Neuronal stem cell (in vitro differentiated cells): ENCODE measurements at regions not wholly inside any gene's neighbourhood (a gene's known extent, or its start where the extent isn't known, plus 50 kb on each side); places are given as distances from the start of the nearest gene placed in this dataset.
A peak's percentile ranks its signal among the peaks of the same experiment; 100 is the strongest.

Experiments used
- DNase-seq: peaks from one replicate; pipeline ENCODE4 v3.0.0-alpha.2; 2013; ENCODE audit warnings: low spot score
- H2AFZ ChIP-seq: one replicate; pipeline ENCODE4 v1.6.1; 2013; ENCODE audit warnings: mild to moderate bottlenecking, low read length, inconsistent platforms
- H2AK5ac ChIP-seq: 2 replicates; pipeline ENCODE4 v1.6.1; 2013; ENCODE audit warnings: low read depth, mild to moderate bottlenecking, inconsistent platforms, low read length, moderate library complexity, mixed read lengths
- H2BK120ac ChIP-seq: 2 replicates; pipeline ENCODE4 v1.6.1; 2013; ENCODE audit warnings: low read depth, mild to moderate bottlenecking, inconsistent platforms, low read length, moderate library complexity, mixed read lengths
- H2BK12ac ChIP-seq: one replicate; pipeline ENCODE4 v1.6.1; 2013; ENCODE audit warnings: low read length, inconsistent platforms
- H2BK15ac ChIP-seq: 2 replicates; pipeline ENCODE4 v1.6.1; 2013; ENCODE audit warnings: mild to moderate bottlenecking, low read length, inconsistent platforms, mixed read lengths
- H2BK5ac ChIP-seq: one replicate; pipeline ENCODE4 v1.6.1; 2013; ENCODE audit warnings: inconsistent platforms, mild to moderate bottlenecking, low read length, moderate library complexity
- H3K14ac ChIP-seq: one replicate; pipeline ENCODE4 v1.6.1; 2013; ENCODE audit warnings: low read length, inconsistent platforms
- H3K18ac ChIP-seq: 2 replicates; pipeline ENCODE4 v1.6.1; 2013; ENCODE audit warnings: low read length, inconsistent platforms
- H3K23ac ChIP-seq: 2 replicates; pipeline ENCODE4 v1.6.1; 2013; ENCODE audit warnings: low read depth, mild to moderate bottlenecking, mixed read lengths, low read length, inconsistent platforms; ENCODE audit not compliant: poor library complexity
- H3K27ac ChIP-seq: replicated peaks from 3 replicates; pipeline ENCODE4 v1.5.1; 2013; ENCODE audit warnings: low read length, inconsistent platforms
- H3K27me3 ChIP-seq, 3 experiments: 2 replicates each; pipeline ENCODE4 v1.6.1; 2013; ENCODE audit warnings: low read length in 3 of 3, mild to moderate bottlenecking in 2 of 3, inconsistent platforms in 1 of 3, low read depth in 1 of 3, mixed read lengths in 1 of 3, moderate library complexity in 1 of 3; ENCODE audit not compliant: control insufficient read depth in 3 of 3, insufficient read depth in 3 of 3
- H3K36me3 ChIP-seq, 2 donors: replicated peaks in 1 of 2; 2 replicates each; pipeline ENCODE4 v1.6.1; 2013; ENCODE audit warnings: low read length in 2 of 2; ENCODE audit not compliant: control insufficient read depth in 2 of 2, insufficient read depth in 2 of 2
- H3K4ac ChIP-seq: 2 replicates; pipeline ENCODE4 v1.6.1; 2013; ENCODE audit warnings: inconsistent platforms, mild to moderate bottlenecking, low read length, moderate library complexity
- H3K4me1 ChIP-seq, 2 donors: 1 replicate in 1 of 2; 2 replicates in 1 of 2; pipeline ENCODE4 v1.6.1; 2013; ENCODE audit warnings: low read length in 2 of 2, low read depth in 1 of 2; ENCODE audit not compliant: control insufficient read depth in 2 of 2, insufficient read depth in 1 of 2
- H3K4me2 ChIP-seq: one replicate; pipeline ENCODE4 v1.6.1; 2013; ENCODE audit warnings: mild to moderate bottlenecking, low read length, inconsistent platforms; ENCODE audit not compliant: insufficient read depth, poor library complexity, severe bottlenecking
- H3K4me3 ChIP-seq, 2 donors: 2 replicates each; pipeline ENCODE4 v1.5.1; 2013; ENCODE audit warnings: low read length in 2 of 2, mild to moderate bottlenecking in 2 of 2, inconsistent platforms in 1 of 2, moderate library complexity in 1 of 2
- H3K79me1 ChIP-seq: one replicate; pipeline ENCODE4 v1.6.1; 2013; ENCODE audit warnings: low read depth, mild to moderate bottlenecking, inconsistent platforms, low read length, moderate library complexity
- H3K9ac ChIP-seq: one replicate; pipeline ENCODE4 v1.6.1; 2013; ENCODE audit warnings: mild to moderate bottlenecking, low read depth, low read length, inconsistent platforms; ENCODE audit not compliant: poor library complexity
- H3K9me3 ChIP-seq, 2 donors: replicated peaks in 1 of 2; 2 replicates each; pipeline versions ENCODE3 to v1.6.1; 2013; ENCODE audit warnings: low read length in 2 of 2, mild to moderate bottlenecking in 2 of 2, inconsistent platforms in 1 of 2, low read depth in 1 of 2, mixed read lengths in 1 of 2, moderate library complexity in 1 of 2; ENCODE audit not compliant: control insufficient read depth in 2 of 2, insufficient read depth in 1 of 2
- H4K8ac ChIP-seq: one replicate; pipeline ENCODE4 v1.6.1; 2013; ENCODE audit warnings: low read depth, mild to moderate bottlenecking, inconsistent platforms, low read length, moderate library complexity
- H4K91ac ChIP-seq: one replicate; pipeline ENCODE4 v1.6.1; 2013; ENCODE audit warnings: low read length, low read depth, mild to moderate bottlenecking, inconsistent platforms; ENCODE audit not compliant: poor library complexity
- WGBS, 2 donors: extraction: QIAGEN DNeasy Blood & Tissue Kit; methylation state at CpG; one replicate each; pipeline ENCODE4 v1.1.7; 2013; ENCODE audit warnings: missing lambda C conversion rate in 2 of 2, mixed read lengths in 1 of 2; ENCODE audit not compliant: insufficient read length in 2 of 2, insufficient replicate concordance in 1 of 2; ENCODE audit errors: extremely low coverage in 2 of 2; 5-methylcytosine and 5-hydroxymethylcytosine counted together

DNA sequence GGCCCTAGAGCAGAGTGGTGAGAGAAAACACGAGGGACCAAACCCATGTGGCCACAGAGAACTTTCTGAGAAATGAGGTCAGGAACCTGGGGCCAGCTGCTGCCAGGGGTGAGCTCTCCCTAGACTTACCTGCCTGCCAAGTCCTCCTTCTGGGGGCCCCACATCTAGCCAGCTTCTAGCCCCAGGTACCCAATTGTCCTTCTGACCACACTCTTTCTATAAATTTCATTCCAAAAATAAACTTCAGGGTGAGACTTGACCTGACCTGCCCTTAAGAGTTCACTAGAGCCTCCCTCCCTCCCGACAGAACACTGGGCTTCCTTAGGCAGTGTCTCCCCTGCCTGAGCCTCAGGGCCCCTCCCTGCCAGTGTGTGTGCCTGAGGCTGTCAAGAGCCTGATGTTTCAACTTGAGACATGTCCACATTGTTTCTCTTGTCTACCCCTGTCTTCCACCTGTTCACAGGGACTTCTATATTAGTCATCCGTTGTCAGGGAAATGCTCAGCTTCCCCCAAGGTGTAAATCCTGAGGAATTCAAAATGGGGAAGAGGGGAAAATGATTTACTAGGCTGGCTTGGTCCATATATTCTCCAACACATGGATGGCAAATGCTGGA lies 312.8 kb upstream of the TLE3 start:
- no peak overlapping the region for H3K4ac ChIP-seq
- no peak overlapping the region for H3K27ac ChIP-seq
- no peaks in the 10 kb centered on the region for H3K36me3 ChIP-seq
- peaks cover 3 to 4% of the 10 kb centered on the region in 2 donors for H3K4me1 ChIP-seq
- H3K9ac ChIP-seq, result no peak overlapping the region
- peak overlapping the region; percentile 36 for H3K18ac ChIP-seq
- H2BK12ac ChIP-seq, result no peak overlapping the region
- no peak overlapping the region for H3K23ac ChIP-seq
- DNase-seq, result no peak
- H3K79me1 ChIP-seq, result no peaks in the 10 kb centered on the region
- H3K9me3 ChIP-seq, result peaks cover 0 to 2% of the 10 kb centered on the region in 2 donors
- no peak overlapping the region for H4K91ac ChIP-seq
- H3K4me2 ChIP-seq, result no peak overlapping the region
- H4K8ac ChIP-seq, result no peak overlapping the region
- no peak overlapping the region for H2BK120ac ChIP-seq
- no peak overlapping the region for H3K4me3 ChIP-seq
- H3K14ac ChIP-seq, result no peak overlapping the region
- H2BK5ac ChIP-seq, result no peak overlapping the region
- H2AK5ac ChIP-seq, result no peak overlapping the region
- H3K27me3 ChIP-seq, result no peaks in the 10 kb centered on the region
- no peak overlapping the region for H2AFZ ChIP-seq
- WGBS, 2 donors, result no CpG with 5 or more reads among the region's 3 CpGs
- H2BK15ac ChIP-seq, result no peak overlapping the region

DNA sequence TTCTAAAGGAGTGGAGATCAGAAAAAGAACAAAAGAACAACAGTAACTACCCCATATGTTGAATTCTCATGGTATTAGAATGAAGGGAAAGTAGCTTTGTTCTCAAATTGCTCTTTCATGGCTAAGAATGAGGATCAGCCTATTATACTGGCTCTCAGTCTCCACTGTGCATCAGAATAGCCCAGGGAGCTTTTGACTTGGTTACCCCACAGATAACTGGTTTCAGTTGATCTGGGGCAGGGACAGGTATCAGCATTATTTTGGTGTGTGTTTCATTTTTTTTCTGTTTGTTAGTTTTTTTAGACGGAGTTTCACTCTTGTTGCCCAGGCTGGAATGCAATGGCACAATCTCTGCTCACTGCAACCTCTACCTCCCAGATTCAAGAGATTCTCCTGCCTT lies 311.7 kb upstream of the TLE3 start:
- Histone ChIP-seq H3K18ac (no peak overlapping the region), H3K27me3 (no peaks in the 10 kb centered on the region)
- no peak for DNase-seq

DNA sequence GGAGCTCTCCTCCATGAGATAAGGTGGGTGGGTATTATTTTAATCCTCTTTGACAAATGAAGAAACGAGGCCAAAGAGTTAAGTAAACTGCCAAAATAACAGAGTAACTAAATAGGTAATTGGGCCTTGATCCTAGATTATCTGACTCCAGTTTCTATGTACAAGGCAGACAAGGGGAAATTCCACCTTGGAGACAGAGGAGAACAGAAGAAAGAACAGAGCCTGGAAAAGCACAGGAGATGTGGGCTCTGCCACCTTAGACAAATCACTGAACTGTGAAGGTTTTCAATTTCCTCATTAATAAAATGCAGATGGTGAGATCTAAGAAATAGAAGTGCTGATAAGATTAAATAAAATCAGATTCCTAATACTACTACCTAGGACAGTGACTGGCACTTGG lies 310.2 kb upstream of the TLE3 start:
- H3K4me2 ChIP-seq, result no peak overlapping the region
- H3K23ac ChIP-seq, result no peak overlapping the region
- H4K8ac ChIP-seq, result no peak overlapping the region
- no peaks in the 10 kb centered on the region for H3K36me3 ChIP-seq
- no peak overlapping the region for H2BK12ac ChIP-seq
- no peak overlapping the region for H3K4ac ChIP-seq
- H2AFZ ChIP-seq, result no peak overlapping the region
- peaks cover 0 to 2% of the 10 kb centered on the region in 2 donors for H3K9me3 ChIP-seq
- DNase-seq, result no peak
- H3K4me3 ChIP-seq, result no peak overlapping the region
- H2BK120ac ChIP-seq, result no peak overlapping the region
- no peak overlapping the region for H3K18ac ChIP-seq
- H3K27me3 ChIP-seq, result no peaks in the 10 kb centered on the region
- H3K14ac ChIP-seq, result no peak overlapping the region
- H2BK15ac ChIP-seq, result no peak overlapping the region
- whole genome bisulfite sequencing, 2 donors, result no CpG with 5 or more reads among the region's 1 CpG
- H3K9ac ChIP-seq, result no peak overlapping the region
- no peaks in the 10 kb centered on the region for H3K79me1 ChIP-seq
- H3K27ac ChIP-seq, result no peak overlapping the region
- H3K4me1 ChIP-seq, result peaks cover 3 to 4% of the 10 kb centered on the region in 2 donors
- H2BK5ac ChIP-seq, result no peak overlapping the region
- no peak overlapping the region for H4K91ac ChIP-seq
- H2AK5ac ChIP-seq, result no peak overlapping the region

More for the DNA sequence above, 311.7 kb upstream of the TLE3 start:
- no peak overlapping the region for H3K14ac ChIP-seq
- H3K9ac ChIP-seq, result no peak overlapping the region
- H3K9me3 ChIP-seq, result peaks cover 0 to 2% of the 10 kb centered on the region in 2 donors
- no peak overlapping the region for H3K4me3 ChIP-seq
- H2AFZ ChIP-seq, result no peak overlapping the region
- H3K4me1 ChIP-seq, result peaks cover 3 to 4% of the 10 kb centered on the region in 2 donors
- no peak overlapping the region for H3K4me2 ChIP-seq
- H3K79me1 ChIP-seq, result no peaks in the 10 kb centered on the region
- H3K4ac ChIP-seq, result no peak overlapping the region
- no peak overlapping the region for H3K23ac ChIP-seq
- H4K91ac ChIP-seq, result no peak overlapping the region
- H3K36me3 ChIP-seq, result no peaks in the 10 kb centered on the region
- no peak overlapping the region for H2AK5ac ChIP-seq
- no peak overlapping the region for H2BK12ac ChIP-seq
- no peak overlapping the region for H2BK120ac ChIP-seq
- no peak overlapping the region for H2BK15ac ChIP-seq
- no peak overlapping the region for H4K8ac ChIP-seq
- no CpG with 5 or more reads among the region's 1 CpG for WGBS, 2 donors
- no peak overlapping the region for H3K27ac ChIP-seq
- H2BK5ac ChIP-seq, result no peak overlapping the region

DNA sequence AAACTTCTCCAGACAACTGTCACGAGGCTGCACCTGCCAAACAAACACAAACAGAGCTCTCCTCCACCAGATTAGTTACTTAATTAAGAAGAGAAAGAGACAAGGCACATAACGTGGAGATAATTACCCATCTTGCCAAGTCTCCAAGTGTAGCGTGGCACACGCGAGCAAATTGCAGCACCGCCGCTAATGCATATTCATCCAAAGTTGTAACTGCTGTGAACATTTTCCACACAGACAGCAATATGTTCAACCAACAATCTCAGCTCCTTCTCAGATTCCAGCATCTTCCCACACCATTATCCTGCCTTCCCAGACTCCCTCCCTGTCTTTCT lies 309.6 kb upstream of the TLE3 start:
- Histone ChIP-seq H2BK120ac (no peak overlapping the region), H3K23ac (no peak overlapping the region), H2BK12ac (no peak overlapping the region), H4K8ac (no peak overlapping the region), H3K9me3 (peaks cover 0 to 2% of the 10 kb centered on the region in 2 donors), H2BK15ac (no peak overlapping the region), H3K36me3 (no peaks in the 10 kb centered on the region), H3K18ac (no peak overlapping the region), H3K9ac (no peak overlapping the region), H2BK5ac (no peak overlapping the region), H2AFZ (no peak overlapping the region), H3K4me3 (no peak overlapping the region), H3K79me1 (no peaks in the 10 kb centered on the region), H3K27ac (no peak overlapping the region), H3K4ac (no peak overlapping the region), H3K4me2 (no peak overlapping the region), H4K91ac (no peak overlapping the region), H3K27me3 (no peaks in the 10 kb centered on the region), H2AK5ac (no peak overlapping the region), H3K14ac (no peak overlapping the region), H3K4me1 (peaks cover 3 to 4% of the 10 kb centered on the region in 2 donors)
- no peak for DNase-seq
- WGBS, 2 donors, result no CpG with 5 or more reads among the region's 7 CpGs
